ENCODE measurements at regions not wholly inside any gene's neighbourhood (a gene's known extent, or its start where the extent isn't known, plus 50 kb on each side); places are given as distances from the start of the nearest gene placed in this dataset.

DNA sequence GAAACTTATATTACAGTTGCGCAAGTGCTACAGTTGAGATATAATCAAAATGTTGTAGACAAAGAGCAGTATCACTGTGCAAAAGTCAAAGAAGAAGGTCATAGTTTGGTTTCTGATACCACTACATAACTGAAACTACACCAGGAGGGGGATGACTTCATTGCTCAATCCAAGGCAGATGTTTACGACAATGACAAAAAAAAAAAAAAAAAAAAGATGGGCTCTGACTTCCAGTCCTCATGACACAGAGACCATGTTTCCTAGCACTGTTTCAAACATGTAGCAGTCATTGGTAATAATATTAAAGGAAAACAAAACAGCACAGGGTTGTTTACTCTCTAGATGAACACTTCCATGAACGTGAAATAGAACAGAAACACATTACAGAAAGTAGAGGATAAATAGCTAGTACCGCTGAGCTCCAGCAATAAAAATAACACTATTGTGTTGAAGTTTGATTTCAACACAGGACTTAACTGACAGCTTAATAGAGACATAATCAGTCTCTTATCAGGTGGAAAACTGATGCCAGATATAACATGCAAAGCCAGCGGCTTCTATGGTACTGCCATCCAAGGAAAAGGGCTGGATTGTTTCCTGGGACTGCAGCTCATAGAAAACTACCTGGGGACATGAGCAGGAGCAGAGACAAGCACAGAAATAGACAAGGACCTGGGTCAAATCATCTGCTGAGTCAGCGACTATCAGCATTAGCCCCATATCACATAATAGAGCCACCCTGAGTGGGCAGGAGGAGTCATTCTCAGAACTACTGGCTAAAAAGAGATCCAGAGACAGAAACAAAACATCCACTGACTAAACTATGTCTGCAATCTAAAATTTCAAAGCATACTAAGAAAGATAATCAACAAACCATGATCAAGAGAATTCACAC, 463.6 kb upstream of the SOX9 start:
- DNase-seq, result no peak
- H3K27ac ChIP-seq, result no peak overlapping the region
- H3K9me3 ChIP-seq, result no peaks in the 10 kb centered on the region
- H3K36me3 ChIP-seq, result no peaks in the 10 kb centered on the region
- intact Hi-C loops (cut with DNase I; ENCODE audit: low total_unique reads), result no loop called here
- no peaks in the 10 kb centered on the region for H3K27me3 ChIP-seq
- H3K4me1 ChIP-seq, result no peaks in the 10 kb centered on the region
- TF ChIP-seq, protein P1, sequence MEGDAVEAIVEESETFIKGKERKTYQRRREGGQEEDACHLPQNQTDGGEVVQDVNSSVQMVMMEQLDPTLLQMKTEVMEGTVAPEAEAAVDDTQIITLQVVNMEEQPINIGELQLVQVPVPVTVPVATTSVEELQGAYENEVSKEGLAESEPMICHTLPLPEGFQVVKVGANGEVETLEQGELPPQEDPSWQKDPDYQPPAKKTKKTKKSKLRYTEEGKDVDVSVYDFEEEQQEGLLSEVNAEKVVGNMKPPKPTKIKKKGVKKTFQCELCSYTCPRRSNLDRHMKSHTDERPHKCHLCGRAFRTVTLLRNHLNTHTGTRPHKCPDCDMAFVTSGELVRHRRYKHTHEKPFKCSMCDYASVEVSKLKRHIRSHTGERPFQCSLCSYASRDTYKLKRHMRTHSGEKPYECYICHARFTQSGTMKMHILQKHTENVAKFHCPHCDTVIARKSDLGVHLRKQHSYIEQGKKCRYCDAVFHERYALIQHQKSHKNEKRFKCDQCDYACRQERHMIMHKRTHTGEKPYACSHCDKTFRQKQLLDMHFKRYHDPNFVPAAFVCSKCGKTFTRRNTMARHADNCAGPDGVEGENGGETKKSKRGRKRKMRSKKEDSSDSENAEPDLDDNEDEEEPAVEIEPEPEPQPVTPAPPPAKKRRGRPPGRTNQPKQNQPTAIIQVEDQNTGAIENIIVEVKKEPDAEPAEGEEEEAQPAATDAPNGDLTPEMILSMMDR (IDR thresholded peaks at IDR 0.05), result no peak
- H3K4me3 ChIP-seq, result no peak overlapping the region

DNA sequence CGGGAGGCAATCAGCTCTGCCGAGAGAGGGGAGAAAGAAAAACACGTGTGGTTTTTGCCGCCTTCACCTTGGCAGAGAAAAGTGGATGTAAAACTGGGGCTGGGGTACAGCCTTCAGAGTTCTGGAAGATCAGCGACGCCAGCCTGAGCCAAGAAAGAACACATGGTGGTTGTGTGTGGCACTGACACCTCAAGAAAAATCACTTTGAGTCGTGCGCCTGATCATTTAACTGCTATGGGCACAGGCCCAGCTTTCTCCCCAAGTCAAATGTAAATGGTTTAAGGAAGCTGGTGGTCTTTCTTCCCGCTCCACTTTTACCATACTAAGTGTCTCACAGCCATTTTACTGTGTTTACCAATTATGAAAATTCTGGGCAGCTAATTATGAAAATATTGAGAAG, 461.8 kb upstream of the SOX9 start:
- intact Hi-C loops (cut with DNase I; ENCODE audit: low total_unique reads), result no loop called here
- DNase-seq, result no peak
- H3K4me1 ChIP-seq, result no peaks in the 10 kb centered on the region
- H3K9me3 ChIP-seq, result no peaks in the 10 kb centered on the region
- no peak overlapping the region for H3K27ac ChIP-seq
- no peaks in the 10 kb centered on the region for H3K36me3 ChIP-seq
- TF ChIP-seq, protein P1 (IDR thresholded peaks at IDR 0.05), result no peak
- H3K4me3 ChIP-seq, result no peak overlapping the region
- no peaks in the 10 kb centered on the region for H3K27me3 ChIP-seq

GRCh38 chr17:71664861-71665260, 456.0 kb upstream of the SOX9 start:
- TF ChIP-seq, protein P1 (IDR thresholded peaks at IDR 0.05), result no peak
- H3K36me3 ChIP-seq, result no peaks in the 10 kb centered on the region
- H3K4me1 ChIP-seq, result no peaks in the 10 kb centered on the region
- intact Hi-C loops (cut with DNase I; ENCODE audit: low total_unique reads), result no loop called here
- peaks cover 0 to 10% (median 3%) of the 10 kb centered on the region in 3 donors for H3K9me3 ChIP-seq
- H3K27me3 ChIP-seq, result peaks cover 0 to 3% of the 10 kb centered on the region in 2 donors
- no peak overlapping the region for H3K27ac ChIP-seq
- no peak for DNase-seq
- no peak overlapping the region for H3K4me3 ChIP-seq

GRCh38 chr17:71666047-71666446, 454.8 kb upstream of the SOX9 start:
- Histone ChIP-seq H3K27me3 (peaks cover 0 to 3% of the 10 kb centered on the region in 2 donors), H3K4me1 (no peaks in the 10 kb centered on the region), H3K36me3 (no peaks in the 10 kb centered on the region), H3K9me3 (peaks cover 0 to 10% (median 3%) of the 10 kb centered on the region in 3 donors), H3K4me3 (no peak overlapping the region), H3K27ac (no peak overlapping the region)
- DNase-seq, result no peak
- TF ChIP-seq, protein P1 (IDR thresholded peaks at IDR 0.05), result no peak
- intact Hi-C loops (cut with DNase I; ENCODE audit: low total_unique reads), result no loop called here

DNA sequence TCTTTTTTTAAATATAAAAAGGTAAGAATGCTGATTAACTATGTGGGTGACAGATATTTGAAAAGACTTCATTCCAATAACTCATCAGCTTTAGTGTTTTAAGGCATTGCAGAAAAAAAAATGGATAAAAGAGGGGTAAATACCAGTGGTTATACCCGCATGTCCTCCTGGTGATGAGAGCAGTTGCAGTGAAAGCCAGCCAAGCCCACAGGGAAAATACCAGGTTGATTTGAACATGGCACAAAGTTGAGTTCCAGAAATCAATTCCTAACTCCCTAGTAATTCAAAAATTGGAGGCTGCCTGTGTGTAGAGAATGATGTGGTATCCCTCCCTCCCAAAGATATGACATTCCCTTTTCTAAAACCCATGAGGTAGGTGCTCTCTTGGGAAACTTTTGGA, 453.2 kb upstream of the SOX9 start:
- H3K27me3 ChIP-seq, result peaks cover 0 to 3% of the 10 kb centered on the region in 2 donors
- DNase-seq, result no peak
- no peak overlapping the region for H3K27ac ChIP-seq
- H3K36me3 ChIP-seq, result no peaks in the 10 kb centered on the region
- intact Hi-C loops (cut with DNase I; ENCODE audit: low total_unique reads), result no loop called here
- H3K9me3 ChIP-seq, result peaks cover 0 to 10% (median 3%) of the 10 kb centered on the region in 3 donors
- no peaks in the 10 kb centered on the region for H3K4me1 ChIP-seq
- no peak overlapping the region for H3K4me3 ChIP-seq
- TF ChIP-seq, protein P1 (IDR thresholded peaks at IDR 0.05), result no peak

Measured in tibial artery (tissue), 4 donors.